CD4-positive, alpha-beta T cell (primary cell): ENCODE measurements at regions not wholly inside any gene's neighbourhood (a gene's known extent, or its start where the extent isn't known, plus 50 kb on each side); places are given as distances from the start of the nearest gene placed in this dataset.

Experiments used
- ATAC-seq: fragments of 200-7000 bp; cut with Tn5 transposase; one replicate; pipeline ENCODE4 v1.10.0; 2022; ENCODE audit warnings: mild to moderate bottlenecking; ENCODE audit not compliant: poor library complexity
- CTCF ChIA-PET: fragments of 350-600 bp; sonication (Branson Sonifier 250); formaldehyde crosslinking; loops from one replicate; lab custom pipeline; 2021; ENCODE audit warnings: antibody characterized with exemption, inconsistent platforms; lab: Charles Lee
- POLR2A ChIA-PET: fragments of 350-600 bp; sonication (Branson Sonifier 250); formaldehyde crosslinking; loops from one replicate; lab custom pipeline; 2021; ENCODE audit warnings: antibody characterized with exemption, inconsistent platforms; lab: Charles Lee
- DNase-seq, 14 experiments: peaks; one replicate each; pipeline ENCODE4 v3.0.0-alpha.2; 2013 to 2020; ENCODE audit warnings: mixed read lengths in 2 of 14
- H3K27ac ChIP-seq, 2 donors: one replicate each; pipeline versions ENCODE4 v1.5.1 to v1.7.0; 2013; ENCODE audit warnings: low read length in 2 of 2, low read depth in 1 of 2, mild to moderate bottlenecking in 1 of 2
- H3K27me3 ChIP-seq, 2 experiments: 1 replicate in 1 of 2; 2 replicates in 1 of 2; pipeline versions ENCODE4 v1.6.1 to v1.7.0; 2013; ENCODE audit warnings: low read length in 2 of 2, control low read depth in 1 of 2, mild to moderate bottlenecking in 1 of 2, moderate library complexity in 1 of 2; ENCODE audit not compliant: insufficient read depth in 2 of 2, control insufficient read depth in 1 of 2
- H3K36me3 ChIP-seq: one replicate; pipeline ENCODE4 v1.6.1; 2013; ENCODE audit warnings: low read length, control low read depth; ENCODE audit not compliant: insufficient read depth
- H3K4me1 ChIP-seq: one replicate; pipeline ENCODE4 v1.6.1; 2013; ENCODE audit warnings: low read length, control low read depth; ENCODE audit not compliant: insufficient read depth
- H3K4me3 ChIP-seq: one replicate; pipeline ENCODE4 v1.5.1; 2013; ENCODE audit warnings: mild to moderate bottlenecking, low read length, moderate library complexity
- H3K9me3 ChIP-seq, 2 experiments: 1 replicate in 1 of 2; 2 replicates in 1 of 2; pipeline versions ENCODE4 v1.6.1 to v1.7.0; 2013; ENCODE audit warnings: low read length in 2 of 2, mild to moderate bottlenecking in 2 of 2, control low read depth in 1 of 2, moderate library complexity in 1 of 2; ENCODE audit not compliant: control insufficient read depth in 1 of 2, insufficient read depth in 1 of 2
- H3K27ac Mint-ChIP-seq: one replicate; pipeline ENCODE4 v1.8.0; 2020; ENCODE audit warnings: mixed read lengths
- H3K27me3 Mint-ChIP-seq: one replicate; pipeline ENCODE4 v1.8.0; 2021; ENCODE audit warnings: mixed read lengths
- H3K36me3 Mint-ChIP-seq: one replicate; pipeline ENCODE4 v1.8.0; 2021; ENCODE audit warnings: low read depth, mixed read lengths
- H3K4me1 Mint-ChIP-seq: one replicate; pipeline ENCODE4 v1.8.0; 2021; ENCODE audit warnings: low read depth, mixed read lengths
- H3K4me3 Mint-ChIP-seq: one replicate; pipeline ENCODE4 v1.8.0; 2020; ENCODE audit warnings: mild to moderate bottlenecking, mixed read lengths
- H3K9me3 Mint-ChIP-seq: one replicate; pipeline ENCODE4 v1.8.0; 2020; ENCODE audit warnings: mixed read lengths
- CTCF ChIP-seq: fragments of 200-600 bp; IDR thresholded peaks from one replicate; pipeline ENCODE4 v1.8.0; 2022; ENCODE audit warnings: antibody characterized with exemption, mild to moderate bottlenecking
- intact Hi-C, 2 experiments: fragments of 100-400 bp; cut with DNase I in 1 of 2; cut with micrococcal nuclease in 1 of 2; formaldehyde crosslinking; loops; one replicate each; pipeline versions ENCODE4 v1.15.1 to v1.9.0; 2023 to 2025; cut with DNase I, micrococcal nuclease

- Mint-ChIP-seq H3K4me3 (no peak overlapping the region), H3K4me1 (no peaks in the 10 kb centered on the region), H3K36me3 (no peaks in the 10 kb centered on the region), H3K27me3 (no peaks in the 10 kb centered on the region), H3K9me3 (no peaks in the 10 kb centered on the region), H3K27ac (no peak overlapping the region)
- Histone ChIP-seq H3K27ac (no peak overlapping the region), H3K27me3 (no peaks in the 10 kb centered on the region), H3K36me3 (no peaks in the 10 kb centered on the region), H3K4me1 (no peaks in the 10 kb centered on the region), H3K9me3 (peaks cover 0 to 2% of the 10 kb centered on the region in 2 experiments), H3K4me3 (no peak overlapping the region)
- ChIA-PET POLR2A (no interaction called here), CTCF (no interaction called here)
- ATAC-seq (no peak), DNase-seq (no peak)
- no peak for TF ChIP-seq CTCF
- intact Hi-C loops: no loop called here
Observed at GRCh38 chr4:134465417-134465816, 263.8 kb upstream of the PABPC4L start.

GRCh38 chr4:134463771-134464170, 262.2 kb upstream of the PABPC4L start:
- H3K4me3 Mint-ChIP-seq: no peak overlapping the region
- Histone ChIP-seq H3K27me3 (no peaks in the 10 kb centered on the region), H3K4me3 (no peak overlapping the region), H3K27ac (no peak overlapping the region), H3K36me3 (no peaks in the 10 kb centered on the region), H3K9me3 (peaks cover 0 to 3% of the 10 kb centered on the region in 2 experiments), H3K4me1 (no peaks in the 10 kb centered on the region)
- DNase-seq: no peak
- CTCF ChIA-PET: no interaction called here
- POLR2A ChIA-PET: no interaction called here
- H3K9me3 Mint-ChIP-seq: peaks cover 5% of the 10 kb centered on the region
- intact Hi-C loops: no loop called here
- H3K27ac Mint-ChIP-seq: no peak overlapping the region
- no peak for TF ChIP-seq CTCF
- ATAC-seq: no peak
- H3K27me3 Mint-ChIP-seq: no peaks in the 10 kb centered on the region
- no peaks in the 10 kb centered on the region for H3K4me1 Mint-ChIP-seq
- H3K36me3 Mint-ChIP-seq: no peaks in the 10 kb centered on the region

- ATAC-seq (no peak), DNase-seq (no peak)
- no peak overlapping the region for H3K4me3 Mint-ChIP-seq
- POLR2A ChIA-PET: no interaction called here
- Histone ChIP-seq H3K4me1 (no peaks in the 10 kb centered on the region), H3K4me3 (no peak overlapping the region), H3K36me3 (no peaks in the 10 kb centered on the region), H3K27me3 (no peaks in the 10 kb centered on the region), H3K9me3 (peaks cover 0 to 12% of the 10 kb centered on the region in 2 experiments), H3K27ac (no peak overlapping the region)
- intact Hi-C loops: no loop called here
- H3K27me3 Mint-ChIP-seq: no peaks in the 10 kb centered on the region
- H3K36me3 Mint-ChIP-seq: no peaks in the 10 kb centered on the region
- no peak overlapping the region for H3K27ac Mint-ChIP-seq
- CTCF ChIA-PET: no interaction called here
- no peak for TF ChIP-seq CTCF
- peaks cover 3% of the 10 kb centered on the region for H3K9me3 Mint-ChIP-seq
- H3K4me1 Mint-ChIP-seq: no peaks in the 10 kb centered on the region
Observed at GRCh38 chr4:134426821-134427220, 225.2 kb upstream of the PABPC4L start.
